AG04450 (cell line): ENCODE measurements at regions not wholly inside any gene's neighbourhood (a gene's known extent, or its start where the extent isn't known, plus 50 kb on each side); places are given as distances from the start of the nearest gene placed in this dataset.

Source experiments
- CTCF ChIA-PET: fragments of 300-600, 350-600 bp; formaldehyde crosslinking; extraction: SDS; loops from one replicate; lab custom pipeline; 2022; ENCODE audit warnings: antibody characterized with exemption, inconsistent platforms; lab: Charles Lee
- POLR2A ChIA-PET: fragments of 350-600 bp; formaldehyde crosslinking; extraction: SDS; loops from one replicate; lab custom pipeline; 2021; ENCODE audit warnings: antibody characterized with exemption, inconsistent platforms; lab: Yijun Ruan, JAX
- DNase-seq: peaks from one replicate; pipeline ENCODE4 v3.0.0-alpha.2; 2011; ENCODE audit warnings: low read depth, low spot score
- H3K27ac ChIP-seq: one replicate; pipeline ENCODE4 v1.5.1; 2012; ENCODE audit warnings: low read depth, low read length, control low read depth
- H3K27me3 ChIP-seq: one replicate; pipeline ENCODE4 v1.6.0; 2012; ENCODE audit warnings: low read length; ENCODE audit not compliant: control insufficient read depth, insufficient read depth
- H3K4me3 ChIP-seq: 2 replicates; pipeline ENCODE4 v1.5.1; 2011; ENCODE audit warnings: mild to moderate bottlenecking, low read depth, low read length, control low read depth
- H3K9me3 ChIP-seq: 2 replicates; pipeline ENCODE4 v1.5.1; 2012; ENCODE audit warnings: low read length; ENCODE audit not compliant: control insufficient read depth, insufficient read depth
- TF ChIP-seq, protein P1 (sequence below): IDR thresholded peaks from 2 replicates; pipeline ENCODE4 v1.5.1; 2011; ENCODE audit warnings: low read depth, low read length, control low read depth, inconsistent platforms

GRCh38 chr3:71903112-71903495, 118.2 kb upstream of the PROK2 start:
- peaks cover 4% of the 10 kb centered on the region for H3K27me3 ChIP-seq
- H3K4me3 ChIP-seq: no peak overlapping the region
- DNase-seq: no peak
- ChIA-PET POLR2A (no interaction called here), CTCF (no interaction called here)
- H3K9me3 ChIP-seq: no peaks in the 10 kb centered on the region
- no peak overlapping the region for H3K27ac ChIP-seq
- TF ChIP-seq, protein P1, sequence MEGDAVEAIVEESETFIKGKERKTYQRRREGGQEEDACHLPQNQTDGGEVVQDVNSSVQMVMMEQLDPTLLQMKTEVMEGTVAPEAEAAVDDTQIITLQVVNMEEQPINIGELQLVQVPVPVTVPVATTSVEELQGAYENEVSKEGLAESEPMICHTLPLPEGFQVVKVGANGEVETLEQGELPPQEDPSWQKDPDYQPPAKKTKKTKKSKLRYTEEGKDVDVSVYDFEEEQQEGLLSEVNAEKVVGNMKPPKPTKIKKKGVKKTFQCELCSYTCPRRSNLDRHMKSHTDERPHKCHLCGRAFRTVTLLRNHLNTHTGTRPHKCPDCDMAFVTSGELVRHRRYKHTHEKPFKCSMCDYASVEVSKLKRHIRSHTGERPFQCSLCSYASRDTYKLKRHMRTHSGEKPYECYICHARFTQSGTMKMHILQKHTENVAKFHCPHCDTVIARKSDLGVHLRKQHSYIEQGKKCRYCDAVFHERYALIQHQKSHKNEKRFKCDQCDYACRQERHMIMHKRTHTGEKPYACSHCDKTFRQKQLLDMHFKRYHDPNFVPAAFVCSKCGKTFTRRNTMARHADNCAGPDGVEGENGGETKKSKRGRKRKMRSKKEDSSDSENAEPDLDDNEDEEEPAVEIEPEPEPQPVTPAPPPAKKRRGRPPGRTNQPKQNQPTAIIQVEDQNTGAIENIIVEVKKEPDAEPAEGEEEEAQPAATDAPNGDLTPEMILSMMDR: no peak

- no peak for DNase-seq
- TF ChIP-seq, protein P1: no peak
- ChIA-PET POLR2A (no interaction called here), CTCF (no interaction called here)
- Histone ChIP-seq H3K4me3 (no peak overlapping the region), H3K27ac (no peak overlapping the region), H3K9me3 (no peaks in the 10 kb centered on the region), H3K27me3 (peaks cover 5% of the 10 kb centered on the region)
Measured at GRCh38 chr3:71902258-71903111, 117.5 kb upstream of the PROK2 start.

DNA sequence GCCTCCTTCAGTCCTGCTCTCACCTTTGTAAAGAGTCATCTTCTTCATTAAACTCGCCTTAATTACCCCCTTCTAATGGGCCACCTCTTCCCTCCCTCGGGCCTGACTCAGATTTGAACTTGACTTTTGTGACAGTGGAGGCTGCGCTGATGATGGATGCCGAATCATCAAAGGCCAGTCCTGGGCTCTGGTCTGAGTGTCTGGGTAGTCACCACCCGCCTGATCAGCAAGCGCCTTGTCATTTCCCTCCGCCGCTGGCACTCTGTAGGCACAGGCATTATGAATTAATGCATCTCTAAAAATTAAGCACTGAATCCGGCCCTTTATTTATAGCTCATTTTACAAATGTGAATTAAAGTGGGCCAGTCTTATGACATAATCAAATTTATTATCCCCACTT, 116.7 kb upstream of the PROK2 start:
- ChIA-PET POLR2A (no interaction called here), CTCF (no interaction called here)
- Histone ChIP-seq H3K9me3 (no peaks in the 10 kb centered on the region), H3K27ac (no peak overlapping the region), H3K4me3 (no peak overlapping the region), H3K27me3 (peaks cover 4% of the 10 kb centered on the region)
- no peak for DNase-seq
- TF ChIP-seq, protein P1: no peak

DNA sequence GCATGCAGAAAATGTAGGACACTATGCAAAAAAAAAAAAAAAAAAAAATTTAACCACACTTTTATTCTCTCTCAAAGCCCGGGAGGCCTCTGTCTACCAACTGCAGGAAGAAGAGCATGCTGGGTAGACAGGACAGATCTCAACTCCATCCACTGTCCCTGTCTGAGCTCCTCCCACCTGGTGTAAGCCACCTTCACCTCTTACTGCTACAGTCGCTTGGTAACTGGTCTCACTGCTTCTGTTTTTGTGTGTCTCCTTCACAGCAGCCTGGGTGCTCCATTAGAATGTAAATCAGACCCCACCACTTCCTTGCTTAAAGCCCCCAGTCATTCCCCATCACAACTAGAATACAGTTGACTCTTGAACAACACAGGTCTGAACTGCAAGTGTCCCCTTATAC, 115.1 kb upstream of the PROK2 start:
- Histone ChIP-seq H3K27ac (no peak overlapping the region), H3K27me3 (peaks cover 4% of the 10 kb centered on the region), H3K9me3 (no peaks in the 10 kb centered on the region), H3K4me3 (no peak overlapping the region)
- POLR2A ChIA-PET: no interaction called here
- DNase-seq: no peak
- CTCF ChIA-PET: interaction anchor here (1.1 kb wide), 1 partner anchor 25 kb away, joined by 4 read pairs; no protein-coding TSS in a partner anchor
- TF ChIP-seq, protein P1: no peak

GRCh38 chr3:71896751-71897150, 111.8 kb upstream of the PROK2 start:
- no peaks in the 10 kb centered on the region for H3K9me3 ChIP-seq
- ChIA-PET POLR2A (no interaction called here), CTCF (no interaction called here)
- no peak for DNase-seq
- H3K27me3 ChIP-seq: peaks cover 2% of the 10 kb centered on the region
- TF ChIP-seq, protein P1: no peak
- no peak overlapping the region for H3K27ac ChIP-seq
- no peak overlapping the region for H3K4me3 ChIP-seq
